Activated T-cell treated with anti-CD3 and anti-CD28 coated beads, Interleukin-2, amount 50 U/mL, for 72 hours (primary cell): ENCODE measurements at regions not wholly inside any gene's neighbourhood (a gene's known extent, or its start where the extent isn't known, plus 50 kb on each side); places are given as distances from the start of the nearest gene placed in this dataset.

Experiments
- ATAC-seq, 2 donors: fragments of 150-1000 bp; cut with Tn5 transposase; replicated peaks in 1 of 2; 2 replicates each; pipeline ENCODE4 v1.10.0; 2021; ENCODE audit warnings: moderate library complexity in 2 of 2, mild to moderate bottlenecking in 1 of 2
- DNase-seq, 2 donors: peaks; one replicate each; pipeline ENCODE4 v3.0.0; 2021 to 2022; ENCODE audit warnings: mixed read lengths in 1 of 2
- H3K27ac Mint-ChIP-seq: one replicate; pipeline ENCODE4 v1.8.0; 2022; ENCODE audit warnings: mild to moderate bottlenecking, moderate library complexity, mixed read lengths
- H3K27me3 Mint-ChIP-seq: one replicate; pipeline ENCODE4 v1.8.0; 2022; ENCODE audit warnings: low read depth, mixed read lengths
- H3K36me3 Mint-ChIP-seq, 2 donors: one replicate each; pipeline ENCODE4 v1.8.0; 2022; ENCODE audit warnings: mixed read lengths in 2 of 2, mild to moderate bottlenecking in 1 of 2; ENCODE audit not compliant: insufficient read depth in 2 of 2
- H3K4me1 Mint-ChIP-seq: one replicate; pipeline ENCODE4 v1.8.0; 2022; ENCODE audit warnings: low read depth, mixed read lengths
- H3K4me3 Mint-ChIP-seq, 2 donors: one replicate each; pipeline ENCODE4 v1.8.0; 2022; ENCODE audit warnings: mild to moderate bottlenecking in 2 of 2, mixed read lengths in 2 of 2, moderate library complexity in 2 of 2
- H3K9me3 Mint-ChIP-seq, 2 donors: one replicate each; pipeline ENCODE4 v1.8.0; 2022; ENCODE audit warnings: mixed read lengths in 2 of 2

- Mint-ChIP-seq H3K27me3 (peaks cover 24% of the 10 kb centered on the region), H3K36me3 (peaks cover 0 to 2% of the 10 kb centered on the region in 2 donors), H3K9me3 (peaks cover 1 to 4% of the 10 kb centered on the region in 2 donors), H3K4me3 (no peak overlapping the region), H3K4me1 (no peaks in the 10 kb centered on the region), H3K27ac (no peak overlapping the region)
- ATAC-seq: no peak
- no peak for DNase-seq
Measured at GRCh38 chr6:41404182-41404845, 68.9 kb downstream of the NCR2 start.

GRCh38 chr6:41405941-41406727 lies 70.7 kb downstream of the NCR2 start:
- DNase-seq (no peak), ATAC-seq (no peak)
- Mint-ChIP-seq H3K27me3 (peaks cover 19% of the 10 kb centered on the region), H3K36me3 (peaks cover 0 to 2% of the 10 kb centered on the region in 2 donors), H3K27ac (no peak overlapping the region), H3K9me3 (peaks cover 1 to 4% of the 10 kb centered on the region in 2 donors), H3K4me1 (no peaks in the 10 kb centered on the region), H3K4me3 (no peak overlapping the region)

- Mint-ChIP-seq H3K9me3 (no peaks in the 10 kb centered on the region), H3K27me3 (peaks cover 12% of the 10 kb centered on the region), H3K27ac (no peak overlapping the region), H3K4me1 (no peaks in the 10 kb centered on the region), H3K36me3 (no peaks in the 10 kb centered on the region), H3K4me3 (no peak overlapping the region)
- DNase-seq: no peak
- no peak for ATAC-seq
Measured at GRCh38 chr6:41406728-41407489, 71.5 kb downstream of the NCR2 start.

- Mint-ChIP-seq H3K9me3 (no peaks in the 10 kb centered on the region), H3K4me3 (no peak overlapping the region), H3K27me3 (peaks cover 20% of the 10 kb centered on the region), H3K27ac (no peak overlapping the region), H3K4me1 (no peaks in the 10 kb centered on the region), H3K36me3 (no peaks in the 10 kb centered on the region)
- DNase-seq: no peak
- no peak for ATAC-seq
Measured at GRCh38 chr6:41408576-41408975, 73.2 kb downstream of the NCR2 start.

GRCh38 chr6:41408982-41409381 lies 73.6 kb downstream of the NCR2 start:
- Mint-ChIP-seq H3K9me3 (no peaks in the 10 kb centered on the region), H3K4me1 (no peaks in the 10 kb centered on the region), H3K36me3 (no peaks in the 10 kb centered on the region), H3K4me3 (no peak overlapping the region), H3K27ac (no peak overlapping the region), H3K27me3 (peaks cover 23% of the 10 kb centered on the region)
- DNase-seq (no peak), ATAC-seq (no peak)

GRCh38 chr6:41409489-41409888 lies 74.1 kb downstream of the NCR2 start:
- no peak for DNase-seq
- H3K36me3 Mint-ChIP-seq: no peaks in the 10 kb centered on the region
- H3K9me3 Mint-ChIP-seq: no peaks in the 10 kb centered on the region
- no peaks in the 10 kb centered on the region for H3K4me1 Mint-ChIP-seq
- no peak for ATAC-seq
- no peak overlapping the region for H3K4me3 Mint-ChIP-seq
- no peak overlapping the region for H3K27ac Mint-ChIP-seq
- peaks cover 23% of the 10 kb centered on the region for H3K27me3 Mint-ChIP-seq

- DNase-seq (no peak), ATAC-seq (no peak)
- Mint-ChIP-seq H3K4me3 (no peak overlapping the region), H3K27ac (no peak overlapping the region), H3K27me3 (peaks cover 43% of the 10 kb centered on the region), H3K4me1 (peaks cover 5% of the 10 kb centered on the region), H3K36me3 (no peaks in the 10 kb centered on the region), H3K9me3 (no peaks in the 10 kb centered on the region)
Measured at GRCh38 chr6:41411961-41412360, 76.6 kb downstream of the NCR2 start.

- ATAC-seq (no peak), DNase-seq (no peak)
- Mint-ChIP-seq H3K36me3 (no peaks in the 10 kb centered on the region), H3K27ac (no peak overlapping the region), H3K4me1 (peaks cover 5% of the 10 kb centered on the region), H3K9me3 (no peaks in the 10 kb centered on the region), H3K4me3 (no peak overlapping the region), H3K27me3 (peaks cover 56% of the 10 kb centered on the region)
Measured at GRCh38 chr6:41413250-41413649, 77.8 kb downstream of the NCR2 start.

GRCh38 chr6:41416501-41416837 lies 81.1 kb downstream of the NCR2 start:
- Mint-ChIP-seq H3K27ac (no peak overlapping the region), H3K36me3 (peaks cover 1 to 6% of the 10 kb centered on the region in 2 donors), H3K27me3 (peaks cover 84% of the 10 kb centered on the region), H3K9me3 (no peaks in the 10 kb centered on the region), H3K4me3 (no peak overlapping the region), H3K4me1 (peaks cover 5% of the 10 kb centered on the region)
- no peak for ATAC-seq
- no peak for DNase-seq

GRCh38 chr6:41418741-41419140 lies 83.3 kb downstream of the NCR2 start:
- H3K27me3 Mint-ChIP-seq: peaks cover 86% of the 10 kb centered on the region
- no peaks in the 10 kb centered on the region for H3K9me3 Mint-ChIP-seq
- H3K36me3 Mint-ChIP-seq: peaks cover 1 to 6% of the 10 kb centered on the region in 2 donors
- ATAC-seq (no peak), DNase-seq (no peak)
- H3K4me3 Mint-ChIP-seq: no peak overlapping the region
- H3K4me1 Mint-ChIP-seq: peaks cover 5% of the 10 kb centered on the region
- H3K27ac Mint-ChIP-seq: no peak overlapping the region

GRCh38 chr6:41419385-41419784 lies 84.0 kb downstream of the NCR2 start:
- H3K9me3 Mint-ChIP-seq: no peaks in the 10 kb centered on the region
- no peak overlapping the region for H3K4me3 Mint-ChIP-seq
- peaks cover 79% of the 10 kb centered on the region for H3K27me3 Mint-ChIP-seq
- peaks cover 5% of the 10 kb centered on the region for H3K4me1 Mint-ChIP-seq
- DNase-seq (no peak), ATAC-seq (no peak)
- no peak overlapping the region for H3K27ac Mint-ChIP-seq
- H3K36me3 Mint-ChIP-seq: peaks cover 1 to 6% of the 10 kb centered on the region in 2 donors

- Mint-ChIP-seq H3K4me3 (no peak overlapping the region), H3K27ac (no peak overlapping the region), H3K27me3 (peaks cover 71% of the 10 kb centered on the region), H3K4me1 (peaks cover 5% of the 10 kb centered on the region), H3K36me3 (peaks cover 1 to 6% of the 10 kb centered on the region in 2 donors), H3K9me3 (no peaks in the 10 kb centered on the region)
- DNase-seq (no peak), ATAC-seq (no peak)
Measured at GRCh38 chr6:41420186-41420585, 84.8 kb downstream of the NCR2 start.

- no peaks in the 10 kb centered on the region for H3K4me1 Mint-ChIP-seq
- H3K4me3 Mint-ChIP-seq: no peak overlapping the region
- H3K9me3 Mint-ChIP-seq: no peaks in the 10 kb centered on the region
- ATAC-seq: no peak
- H3K27me3 Mint-ChIP-seq: peaks cover 53% of the 10 kb centered on the region
- no peak for DNase-seq
- peaks cover 1 to 6% of the 10 kb centered on the region in 2 donors for H3K36me3 Mint-ChIP-seq
- H3K27ac Mint-ChIP-seq: no peak overlapping the region
Measured at GRCh38 chr6:41422161-41422560, 86.8 kb downstream of the NCR2 start.
